KMS-11 (cell line): ENCODE measurements at regions not wholly inside any gene's neighbourhood (a gene's known extent, or its start where the extent isn't known, plus 50 kb on each side); places are given as distances from the start of the nearest gene placed in this dataset.

Source experiments
- H2AFZ ChIP-seq: fragments of 200-600 bp; sonication (generic); 2 replicates; pipeline ENCODE4 v1.6.1; 2016; ENCODE audit warnings: antibody characterized with exemption, mixed run types, low read depth
- H3K27ac ChIP-seq: fragments of 200-600 bp; sonication (generic); 2 replicates; pipeline ENCODE4 v1.6.1; 2016; ENCODE audit warnings: mild to moderate bottlenecking, mixed run types
- H3K27me3 ChIP-seq: fragments of 200-600 bp; sonication (generic); 2 replicates; pipeline ENCODE4 v1.6.1; 2017; ENCODE audit warnings: mild to moderate bottlenecking, low read depth, mixed run types, moderate library complexity; ENCODE audit not compliant: insufficient read depth
- H3K36me3 ChIP-seq: fragments of 200-600 bp; sonication (generic); 2 replicates; pipeline ENCODE4 v1.6.1; 2017; ENCODE audit warnings: mild to moderate bottlenecking, mixed run types; ENCODE audit not compliant: insufficient read depth
- H3K4me1 ChIP-seq: fragments of 200-600 bp; sonication (generic); 2 replicates; pipeline ENCODE4 v1.6.1; 2016; ENCODE audit warnings: mild to moderate bottlenecking, low read depth, mixed run types; ENCODE audit not compliant: poor library complexity, severe bottlenecking
- H3K4me2 ChIP-seq: fragments of 200-600 bp; sonication (generic); 2 replicates; pipeline ENCODE4 v1.7.0; 2016; ENCODE audit warnings: mild to moderate bottlenecking, mixed run types
- H3K4me3 ChIP-seq: fragments of 200-600 bp; sonication (generic); IDR thresholded peaks from 2 replicates; pipeline ENCODE4 v1.6.1; 2017; ENCODE audit warnings: low read depth, low read length, mixed read lengths; ENCODE audit not compliant: insufficient read depth
- H3K79me2 ChIP-seq: fragments of 200-600 bp; sonication (generic); 2 replicates; pipeline ENCODE4 v1.6.1; 2016; ENCODE audit warnings: low read depth, mixed run types; ENCODE audit not compliant: insufficient read depth
- H3K9ac ChIP-seq: fragments of 200-600 bp; sonication (generic); 2 replicates; pipeline ENCODE4 v1.6.1; 2016; ENCODE audit warnings: mild to moderate bottlenecking, mixed run types
- H4K20me1 ChIP-seq: fragments of 200-600 bp; sonication (generic); 2 replicates; pipeline ENCODE4 v1.6.1; 2016; ENCODE audit warnings: mild to moderate bottlenecking, mixed run types; ENCODE audit not compliant: insufficient read depth
- CTCF ChIP-seq: fragments of 200-600 bp; sonication (generic); conservative IDR thresholded peaks from 2 replicates; pipeline ENCODE4 v1.6.1; 2017; ENCODE audit warnings: low read depth, mild to moderate bottlenecking, antibody characterized with exemption, low read length, moderate library complexity, mixed read lengths

- Histone ChIP-seq H3K4me1 (no peaks in the 10 kb centered on the region), H3K36me3 (no peaks in the 10 kb centered on the region), H2AFZ (no peak overlapping the region), H3K4me3 (no peak overlapping the region), H3K27me3 (no peaks in the 10 kb centered on the region), H3K4me2 (no peak overlapping the region), H3K79me2 (no peaks in the 10 kb centered on the region), H3K9ac (no peak overlapping the region), H4K20me1 (no peaks in the 10 kb centered on the region), H3K27ac (no peak overlapping the region)
- no peak for TF ChIP-seq CTCF
Observed at GRCh38 chr2:82062463-82062862, 1757.9 kb upstream of the LRRTM1 start.

- no peak overlapping the region for H2AFZ ChIP-seq
- no peak overlapping the region for H3K9ac ChIP-seq
- no peaks in the 10 kb centered on the region for H3K36me3 ChIP-seq
- H3K27me3 ChIP-seq: no peaks in the 10 kb centered on the region
- no peaks in the 10 kb centered on the region for H3K79me2 ChIP-seq
- TF ChIP-seq CTCF: no peak
- H3K4me2 ChIP-seq: no peak overlapping the region
- H3K4me3 ChIP-seq: no peak overlapping the region
- H4K20me1 ChIP-seq: no peaks in the 10 kb centered on the region
- no peaks in the 10 kb centered on the region for H3K4me1 ChIP-seq
- H3K27ac ChIP-seq: no peak overlapping the region
Observed at GRCh38 chr2:82055846-82056245, 1751.3 kb upstream of the LRRTM1 start.

GRCh38 chr2:82043867-82044266, 1739.3 kb upstream of the LRRTM1 start:
- Histone ChIP-seq H3K27me3 (no peaks in the 10 kb centered on the region), H3K4me2 (no peak overlapping the region), H2AFZ (no peak overlapping the region), H3K4me3 (no peak overlapping the region), H3K79me2 (no peaks in the 10 kb centered on the region), H3K27ac (no peak overlapping the region), H4K20me1 (no peaks in the 10 kb centered on the region), H3K9ac (no peak overlapping the region), H3K36me3 (no peaks in the 10 kb centered on the region), H3K4me1 (no peaks in the 10 kb centered on the region)
- no peak for TF ChIP-seq CTCF

- Histone ChIP-seq H3K4me2 (no peak overlapping the region), H3K9ac (no peak overlapping the region), H3K4me3 (no peak overlapping the region), H2AFZ (no peak overlapping the region), H3K27me3 (no peaks in the 10 kb centered on the region), H3K79me2 (no peaks in the 10 kb centered on the region), H3K4me1 (no peaks in the 10 kb centered on the region), H3K36me3 (no peaks in the 10 kb centered on the region), H3K27ac (no peak overlapping the region), H4K20me1 (no peaks in the 10 kb centered on the region)
- no peak for TF ChIP-seq CTCF
Observed at GRCh38 chr2:82027921-82028615, 1723.5 kb upstream of the LRRTM1 start.
